RWPE2 (cell line): ENCODE measurements at regions not wholly inside any gene's neighbourhood (a gene's known extent, or its start where the extent isn't known, plus 50 kb on each side); places are given as distances from the start of the nearest gene placed in this dataset.
"Not testable (repeated sequence)": the region's sequence is repeated elsewhere in the genome, so short reads cannot be mapped to it uniquely, and the experiment has no call there.

Source experiments
- ATAC-seq: fragments of 200-7000 bp; cut with Tn5 transposase; 3 replicates; pipeline ENCODE4 v1.9.1; 2021; ENCODE audit warnings: low read depth
- DNase-seq: peaks from one replicate; pipeline ENCODE4 v3.0.0-alpha.2; 2020; ENCODE audit warnings: low spot score
- H3K27ac ChIP-seq: fragments of 450-650 bp; 2 replicates; pipeline ENCODE4 v1.5.1; 2017; ENCODE audit warnings: mild to moderate bottlenecking; ENCODE audit not compliant: poor library complexity, severe bottlenecking
- H3K27me3 ChIP-seq: fragments of 250-450 bp; sonication (Bioruptor Pico); 2 replicates; pipeline ENCODE4 v1.5.1; 2021; ENCODE audit warnings: mild to moderate bottlenecking, moderate library complexity; ENCODE audit not compliant: insufficient read depth, poor library complexity, severe bottlenecking
- H3K36me3 ChIP-seq: fragments of 250-450 bp; sonication (Bioruptor Pico); 2 replicates; pipeline ENCODE4 v1.5.1; 2020; ENCODE audit warnings: low read depth, mild to moderate bottlenecking, moderate library complexity
- H3K4me1 ChIP-seq: fragments of 250-450 bp; sonication (Bioruptor Pico); 2 replicates; pipeline ENCODE4 v1.5.1; 2021; ENCODE audit warnings: mild to moderate bottlenecking, moderate library complexity; ENCODE audit not compliant: insufficient read depth, poor library complexity, severe bottlenecking
- H3K4me3 ChIP-seq: fragments of 250-450 bp; sonication (Bioruptor Pico); 2 replicates; pipeline ENCODE4 v1.5.1; 2021; ENCODE audit warnings: mild to moderate bottlenecking, moderate library complexity; ENCODE audit not compliant: severe bottlenecking
- H3K9me3 ChIP-seq: fragments of 250-450 bp; sonication (Bioruptor Pico); 2 replicates; pipeline ENCODE4 v1.5.1; 2021; ENCODE audit warnings: mild to moderate bottlenecking, moderate library complexity; ENCODE audit not compliant: severe bottlenecking
- CTCF ChIP-seq: fragments of 450-650 bp; IDR thresholded peaks from one replicate; pipeline ENCODE4 v1.5.1; 2017; ENCODE audit warnings: mild to moderate bottlenecking, moderate library complexity; ENCODE audit not compliant: poor library complexity, severe bottlenecking

- no peaks in the 10 kb centered on the region for H3K36me3 ChIP-seq
- no peaks in the 10 kb centered on the region for H3K27me3 ChIP-seq
- ATAC-seq (no peak), DNase-seq (no peak)
- H3K27ac ChIP-seq: no peak overlapping the region
- no peak overlapping the region for H3K4me3 ChIP-seq
- no peaks in the 10 kb centered on the region for H3K4me1 ChIP-seq
- TF ChIP-seq CTCF: no peak
- peaks cover 1% of the 10 kb centered on the region for H3K9me3 ChIP-seq
These were observed 419.5 kb downstream of the EDEM1 start for GRCh38 chr3:5606884-5607472.

GRCh38 chr3:5607581-5607980, 420.1 kb downstream of the EDEM1 start:
- ATAC-seq (no peak), DNase-seq (no peak)
- Histone ChIP-seq H3K4me1 (no peaks in the 10 kb centered on the region), H3K27me3 (no peaks in the 10 kb centered on the region), H3K9me3 (peaks cover 1% of the 10 kb centered on the region), H3K27ac (no peak overlapping the region), H3K36me3 (no peaks in the 10 kb centered on the region), H3K4me3 (no peak overlapping the region)
- no peak for TF ChIP-seq CTCF

GRCh38 chr3:5608971-5609370, 421.5 kb downstream of the EDEM1 start:
- H3K27ac ChIP-seq, H3K4me3 ChIP-seq, ATAC-seq, DNase-seq, H3K36me3 ChIP-seq, H3K9me3 ChIP-seq, H3K4me1 ChIP-seq, H3K27me3 ChIP-seq: not testable (repeated sequence)

- TF ChIP-seq CTCF: no peak
- Histone ChIP-seq H3K27me3 (no peaks in the 10 kb centered on the region), H3K27ac (no peak overlapping the region), H3K9me3 (no peaks in the 10 kb centered on the region), H3K4me1 (no peaks in the 10 kb centered on the region), H3K4me3 (no peak overlapping the region), H3K36me3 (no peaks in the 10 kb centered on the region)
- ATAC-seq: no peak
- no peak for DNase-seq
These were observed 426.1 kb downstream of the EDEM1 start for GRCh38 chr3:5613599-5613998.

- no peaks in the 10 kb centered on the region for H3K36me3 ChIP-seq
These were observed 429.4 kb downstream of the EDEM1 start for GRCh38 chr3:5616873-5617272.

More at GRCh38 chr3:5616873-5617272, 429.4 kb downstream of the EDEM1 start:
- Histone ChIP-seq H3K9me3 (no peaks in the 10 kb centered on the region), H3K27ac (no peak overlapping the region), H3K4me3 (no peak overlapping the region), H3K27me3 (no peaks in the 10 kb centered on the region), H3K4me1 (no peaks in the 10 kb centered on the region)
- DNase-seq (no peak), ATAC-seq (no peak)
- TF ChIP-seq CTCF: no peak
